ENCODE measurements at regions not wholly inside any gene's neighbourhood (a gene's known extent, or its start where the extent isn't known, plus 50 kb on each side); places are given as distances from the start of the nearest gene placed in this dataset.

- TF ChIP-seq CTCF (IDR thresholded peaks at IDR 0.05; ENCODE audit: insufficient read depth, low read length): no peak
- TF ChIP-seq POLR2AphosphoS5 (IDR thresholded peaks at IDR 0.05; ENCODE audit: low read depth): no peak
- TF ChIP-seq REST (IDR thresholded peaks at IDR 0.05; ENCODE audit: insufficient replicate concordance, low read depth): no peak
- TF ChIP-seq GABPA (IDR thresholded peaks at IDR 0.05; ENCODE audit: low read depth): no peak
These were observed 84.7 kb downstream of the URB2 start for GRCh38 chr1:229710746-229711145.

Measured in HL-60 (cell line).